CD4-positive, alpha-beta T cell treated with Interleukin-12 subunit alpha and Interleukin-12 subunit beta, for 1 hour (primary cell): ENCODE measurements at regions not wholly inside any gene's neighbourhood (a gene's known extent, or its start where the extent isn't known, plus 50 kb on each side); places are given as distances from the start of the nearest gene placed in this dataset.

Experiments used
- DNase-seq: peaks from one replicate; pipeline ENCODE4 v3.0.0-alpha.2; 2020

- DNase-seq, result no peak
These were observed 51.6 kb upstream of the STOX2 start for GRCh38 chr4:183853548-183853940.
